IMR-90 (cell line): ENCODE measurements at regions not wholly inside any gene's neighbourhood (a gene's known extent, or its start where the extent isn't known, plus 50 kb on each side); places are given as distances from the start of the nearest gene placed in this dataset.

Experiments used
- BHLHE40 ChIP-seq: fragments of 150-350 bp; IDR thresholded peaks from 2 replicates; pipeline ENCODE4 v1.6.1; 2016; ENCODE audit warnings: mild to moderate bottlenecking, low read depth, low read length
- CEBPB ChIP-seq: IDR thresholded peaks from 2 replicates; pipeline ENCODE4 v1.6.1; 2012; ENCODE audit warnings: low read depth, low read length, improper control_type of control experiment
- CHD1 ChIP-seq: IDR thresholded peaks from 2 replicates; pipeline ENCODE4 v1.6.1; 2012; ENCODE audit warnings: low read depth, low read length, improper control_type of control experiment
- CTCF ChIP-seq: conservative IDR thresholded peaks from 2 replicates; pipeline ENCODE4 v1.5.1; 2012; ENCODE audit warnings: mild to moderate bottlenecking, low read depth, low read length, improper control_type of control experiment
- ELK1 ChIP-seq: fragments of 150-350 bp; IDR thresholded peaks from 2 replicates; pipeline ENCODE4 v1.6.1; 2016; ENCODE audit warnings: low read depth, mild to moderate bottlenecking, low read length, moderate library complexity, borderline replicate concordance
- FOS ChIP-seq: fragments of 150-350 bp; IDR thresholded peaks from 2 replicates; pipeline ENCODE4 v1.6.1; 2016; ENCODE audit warnings: low read depth, low read length
- MAFK ChIP-seq: IDR thresholded peaks from 2 replicates; pipeline ENCODE4 v1.6.1; 2012; ENCODE audit warnings: low read depth, low read length, improper control_type of control experiment
- MXI1 ChIP-seq: IDR thresholded peaks from 2 replicates; pipeline ENCODE4 v1.6.1; 2012; ENCODE audit warnings: low read depth, mild to moderate bottlenecking, low read length, moderate library complexity, borderline replicate concordance
- POLR2A ChIP-seq: IDR thresholded peaks from 2 replicates; pipeline ENCODE4 v1.6.1; 2012; ENCODE audit warnings: mild to moderate bottlenecking, low read depth, low read length
- RAD21 ChIP-seq: IDR thresholded peaks from 2 replicates; pipeline ENCODE4 v1.6.1; 2012; ENCODE audit warnings: low read length, improper control_type of control experiment
- RCOR1 ChIP-seq: IDR thresholded peaks from 2 replicates; pipeline ENCODE4 v1.6.1; 2012; ENCODE audit warnings: mild to moderate bottlenecking, low read length, improper control_type of control experiment; ENCODE audit not compliant: insufficient replicate concordance
- RFX5 ChIP-seq: IDR thresholded peaks from 2 replicates; pipeline ENCODE4 v1.8.0; 2012; ENCODE audit warnings: low read depth, mild to moderate bottlenecking, low read length, moderate library complexity
- SMC3 ChIP-seq: fragments of 150-350 bp; IDR thresholded peaks from 2 replicates; pipeline ENCODE4 v1.6.1; 2016; ENCODE audit warnings: low read depth, mild to moderate bottlenecking, antibody characterized with exemption, low read length, moderate library complexity
- USF2 ChIP-seq: fragments of 150-350 bp; IDR thresholded peaks from 2 replicates; pipeline ENCODE4 v1.6.1; 2017; ENCODE audit warnings: mild to moderate bottlenecking, antibody characterized with exemption, low read length, low read depth

- TF ChIP-seq MXI1 = no peak
- peak; percentile 64 for TF ChIP-seq CTCF
- TF ChIP-seq RAD21 = peak; percentile 69
- no peak for TF ChIP-seq BHLHE40
- no peak for TF ChIP-seq ELK1
- no peak for TF ChIP-seq POLR2A
- no peak for TF ChIP-seq CEBPB
- no peak for TF ChIP-seq MAFK
- TF ChIP-seq RCOR1 = no peak
- TF ChIP-seq USF2 = no peak
- TF ChIP-seq FOS = no peak
- TF ChIP-seq RFX5 = no peak
- peak; percentile 36; the same call in 1 of the 2 replicates for TF ChIP-seq SMC3
- TF ChIP-seq CHD1 = no peak
Observed at GRCh38 chrX:131746491-131746968, 202.7 kb downstream of the OR13H1 start.
